RPMI7951 (cell line): ENCODE measurements at regions not wholly inside any gene's neighbourhood (a gene's known extent, or its start where the extent isn't known, plus 50 kb on each side); places are given as distances from the start of the nearest gene placed in this dataset.

Source experiments
- DNase-seq: peaks from one replicate; pipeline ENCODE4 v3.0.0-alpha.2; 2012; ENCODE audit warnings: low read depth

GRCh38 chr2:78281164-78281563, 744.3 kb upstream of the REG3G start:
- no peak for DNase-seq

- no peak for DNase-seq
These were observed 734.8 kb upstream of the REG3G start for GRCh38 chr2:78290581-78291214.

GRCh38 chr2:78293768-78294167, 731.7 kb upstream of the REG3G start:
- DNase-seq, result no peak

- no peak for DNase-seq
These were observed 724.2 kb upstream of the REG3G start for GRCh38 chr2:78301166-78301789.

GRCh38 chr2:78304678-78305077, 720.8 kb upstream of the REG3G start:
- no peak for DNase-seq

GRCh38 chr2:78309460-78309859, 716.0 kb upstream of the REG3G start:
- no peak for DNase-seq

GRCh38 chr2:78315368-78315767, 710.1 kb upstream of the REG3G start:
- no peak for DNase-seq

GRCh38 chr2:78318275-78318674, 707.2 kb upstream of the REG3G start:
- no peak for DNase-seq

GRCh38 chr2:78330193-78330592, 695.3 kb upstream of the REG3G start:
- no peak for DNase-seq

GRCh38 chr2:78351208-78351607, 674.3 kb upstream of the REG3G start:
- no peak for DNase-seq

- DNase-seq, result no peak
These were observed 672.3 kb upstream of the REG3G start for GRCh38 chr2:78353168-78353567.

GRCh38 chr2:78355967-78356366, 669.5 kb upstream of the REG3G start:
- peak; percentile 7 for DNase-seq

GRCh38 chr2:78383576-78383975, 641.9 kb upstream of the REG3G start:
- peak; percentile 31 for DNase-seq

- DNase-seq, result no peak
These were observed 628.3 kb upstream of the REG3G start for GRCh38 chr2:78397198-78397597.

- DNase-seq, result no peak
These were observed 617.3 kb upstream of the REG3G start for GRCh38 chr2:78407960-78408794.

- no peak for DNase-seq
These were observed 616.7 kb upstream of the REG3G start for GRCh38 chr2:78408795-78409118.

GRCh38 chr2:78411303-78411702, 614.2 kb upstream of the REG3G start:
- DNase-seq, result no peak

GRCh38 chr2:78416625-78417300, 608.7 kb upstream of the REG3G start:
- DNase-seq, result no peak

- peak; percentile 8 for DNase-seq
These were observed 608.1 kb upstream of the REG3G start for GRCh38 chr2:78417355-78417754.

GRCh38 chr2:78418021-78418420, 607.5 kb upstream of the REG3G start:
- no peak for DNase-seq

GRCh38 chr2:78420132-78420531, 605.4 kb upstream of the REG3G start:
- no peak for DNase-seq

GRCh38 chr2:78423631-78424030, 601.9 kb upstream of the REG3G start:
- DNase-seq, result no peak

- no peak for DNase-seq
These were observed 598.3 kb upstream of the REG3G start for GRCh38 chr2:78427170-78427569.
